Effector memory CD4-positive, alpha-beta T cell (primary cell): ENCODE measurements at regions not wholly inside any gene's neighbourhood (a gene's known extent, or its start where the extent isn't known, plus 50 kb on each side); places are given as distances from the start of the nearest gene placed in this dataset.

Experiments
- DNase-seq, 3 donors: peaks; one replicate each; pipeline ENCODE4 v3.0.0-alpha.2; 2020
- H3K27ac ChIP-seq: 2 replicates; pipeline ENCODE4 v1.7.0; 2013; ENCODE audit warnings: mild to moderate bottlenecking, low read length, moderate library complexity; ENCODE audit not compliant: insufficient read depth, poor library complexity, severe bottlenecking
- H3K27me3 ChIP-seq: replicated peaks from 2 replicates; pipeline ENCODE4 v1.7.0; 2013; ENCODE audit warnings: mild to moderate bottlenecking, low read length; ENCODE audit not compliant: insufficient read depth, control insufficient read depth, poor library complexity, severe bottlenecking
- H3K36me3 ChIP-seq: 2 replicates; pipeline ENCODE4 v1.7.0; 2013; ENCODE audit warnings: mild to moderate bottlenecking, low read length, moderate library complexity; ENCODE audit not compliant: control insufficient read depth, insufficient read depth
- H3K4me1 ChIP-seq: 2 replicates; pipeline ENCODE4 v1.7.0; 2013; ENCODE audit warnings: low read length, mild to moderate bottlenecking; ENCODE audit not compliant: control insufficient read depth, insufficient read depth, poor library complexity, severe bottlenecking
- H3K4me3 ChIP-seq: 2 replicates; pipeline ENCODE4 v1.7.0; 2013; ENCODE audit warnings: low read length, low read depth, mild to moderate bottlenecking; ENCODE audit not compliant: insufficient read depth, poor library complexity, severe bottlenecking
- H3K9me3 ChIP-seq: 2 replicates; pipeline ENCODE4 v1.7.0; 2013; ENCODE audit warnings: mild to moderate bottlenecking, low read length, moderate library complexity; ENCODE audit not compliant: control insufficient read depth

- Histone ChIP-seq H3K36me3 (no peaks in the 10 kb centered on the region), H3K4me3 (no peak overlapping the region), H3K9me3 (no peaks in the 10 kb centered on the region), H3K4me1 (no peaks in the 10 kb centered on the region), H3K27ac (no peak overlapping the region), H3K27me3 (no peaks in the 10 kb centered on the region)
- no peak for DNase-seq
Observed at GRCh38 chr12:19032826-19033225, 96.7 kb upstream of the PLEKHA5 start.

- H3K36me3 ChIP-seq, result no peaks in the 10 kb centered on the region
- no peaks in the 10 kb centered on the region for H3K4me1 ChIP-seq
- no peak overlapping the region for H3K4me3 ChIP-seq
- no peak for DNase-seq
- no peaks in the 10 kb centered on the region for H3K27me3 ChIP-seq
- H3K9me3 ChIP-seq, result no peaks in the 10 kb centered on the region
- H3K27ac ChIP-seq, result no peak overlapping the region
Observed at GRCh38 chr12:19033244-19033643, 96.3 kb upstream of the PLEKHA5 start.

- Histone ChIP-seq H3K27me3 (no peaks in the 10 kb centered on the region), H3K9me3 (no peaks in the 10 kb centered on the region), H3K4me3 (no peak overlapping the region), H3K27ac (no peak overlapping the region), H3K4me1 (no peaks in the 10 kb centered on the region), H3K36me3 (no peaks in the 10 kb centered on the region)
- no peak for DNase-seq
Observed at GRCh38 chr12:19034937-19035336, 94.6 kb upstream of the PLEKHA5 start.

- Histone ChIP-seq H3K27me3 (no peaks in the 10 kb centered on the region), H3K36me3 (no peaks in the 10 kb centered on the region), H3K4me3 (no peak overlapping the region), H3K27ac (no peak overlapping the region), H3K4me1 (no peaks in the 10 kb centered on the region), H3K9me3 (no peaks in the 10 kb centered on the region)
- DNase-seq, result no peak
Observed at GRCh38 chr12:19035536-19035935, 94.0 kb upstream of the PLEKHA5 start.

GRCh38 chr12:19036673-19037357, 92.7 kb upstream of the PLEKHA5 start:
- no peak overlapping the region for H3K27ac ChIP-seq
- H3K4me3 ChIP-seq, result no peak overlapping the region
- no peaks in the 10 kb centered on the region for H3K27me3 ChIP-seq
- H3K4me1 ChIP-seq, result no peaks in the 10 kb centered on the region
- H3K36me3 ChIP-seq, result no peaks in the 10 kb centered on the region
- no peak for DNase-seq
- H3K9me3 ChIP-seq, result no peaks in the 10 kb centered on the region

GRCh38 chr12:19038209-19038608, 91.3 kb upstream of the PLEKHA5 start:
- H3K9me3 ChIP-seq, result no peaks in the 10 kb centered on the region
- no peaks in the 10 kb centered on the region for H3K27me3 ChIP-seq
- H3K36me3 ChIP-seq, result no peaks in the 10 kb centered on the region
- no peak overlapping the region for H3K4me3 ChIP-seq
- H3K27ac ChIP-seq, result no peak overlapping the region
- no peak for DNase-seq
- no peaks in the 10 kb centered on the region for H3K4me1 ChIP-seq

- H3K27ac ChIP-seq, result no peak overlapping the region
- no peaks in the 10 kb centered on the region for H3K36me3 ChIP-seq
- no peaks in the 10 kb centered on the region for H3K4me1 ChIP-seq
- H3K4me3 ChIP-seq, result no peak overlapping the region
- no peaks in the 10 kb centered on the region for H3K27me3 ChIP-seq
- no peak for DNase-seq
- no peaks in the 10 kb centered on the region for H3K9me3 ChIP-seq
Observed at GRCh38 chr12:19039515-19039914, 90.0 kb upstream of the PLEKHA5 start.

GRCh38 chr12:19042221-19042620, 87.3 kb upstream of the PLEKHA5 start:
- H3K27me3 ChIP-seq, result no peaks in the 10 kb centered on the region
- H3K27ac ChIP-seq, result no peak overlapping the region
- no peaks in the 10 kb centered on the region for H3K4me1 ChIP-seq
- no peak overlapping the region for H3K4me3 ChIP-seq
- no peak for DNase-seq
- H3K9me3 ChIP-seq, result no peaks in the 10 kb centered on the region
- no peaks in the 10 kb centered on the region for H3K36me3 ChIP-seq

- Histone ChIP-seq H3K4me1 (no peaks in the 10 kb centered on the region), H3K36me3 (no peaks in the 10 kb centered on the region), H3K9me3 (no peaks in the 10 kb centered on the region), H3K27me3 (no peaks in the 10 kb centered on the region), H3K27ac (no peak overlapping the region), H3K4me3 (no peak overlapping the region)
- no peak for DNase-seq
Observed at GRCh38 chr12:19044430-19044829, 85.1 kb upstream of the PLEKHA5 start.

GRCh38 chr12:19044891-19045290, 84.6 kb upstream of the PLEKHA5 start:
- no peaks in the 10 kb centered on the region for H3K9me3 ChIP-seq
- H3K36me3 ChIP-seq, result no peaks in the 10 kb centered on the region
- no peak overlapping the region for H3K4me3 ChIP-seq
- H3K27ac ChIP-seq, result no peak overlapping the region
- no peaks in the 10 kb centered on the region for H3K27me3 ChIP-seq
- H3K4me1 ChIP-seq, result no peaks in the 10 kb centered on the region
- no peak for DNase-seq
